ENCODE measurements at regions not wholly inside any gene's neighbourhood (a gene's known extent, or its start where the extent isn't known, plus 50 kb on each side); places are given as distances from the start of the nearest gene placed in this dataset.

DNA sequence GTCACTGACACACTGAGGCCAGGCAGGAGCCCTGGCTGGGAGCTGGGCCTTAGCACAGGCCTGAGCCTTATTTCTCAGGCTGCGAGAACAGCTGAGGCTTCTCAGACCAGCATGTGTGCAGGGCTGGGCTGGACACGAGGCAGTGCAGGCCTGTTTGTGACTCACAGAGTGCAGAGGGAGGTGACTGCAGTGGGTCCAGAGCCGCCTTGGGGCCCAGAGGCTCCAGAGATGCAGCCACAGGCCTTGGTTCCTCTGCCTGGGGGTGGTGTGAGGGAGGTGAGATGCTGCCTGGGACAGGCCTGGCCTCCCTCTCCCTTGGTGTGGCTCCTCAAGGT lies 61.2 kb upstream of the ETV3 start:
- Histone ChIP-seq H4K20me1 (ENCODE audit: insufficient read depth, low read length) (no peaks in the 10 kb centered on the region), H3K4me2 (replicated peaks; ENCODE audit: extremely low read depth, low read length, poor library complexity, severe bottlenecking) (no peak overlapping the region), H3K9me3 (replicated peaks in 1 of 2; ENCODE audit: control insufficient read depth in 1 of 2, insufficient read depth in 1 of 2, low read length in 2 of 2) (no peaks in the 10 kb centered on the region), H3K4me1 (ENCODE audit: control insufficient read depth in 1 of 2, insufficient read depth in 2 of 2, low read length in 2 of 2) (peaks cover 0 to 4% of the 10 kb centered on the region in 2 donors), H3K79me2 (ENCODE audit: insufficient read depth, low read length) (no peaks in the 10 kb centered on the region), H3K36me3 (replicated peaks in 1 of 2; ENCODE audit: control insufficient read depth in 1 of 2, insufficient read depth in 2 of 2, low read length in 2 of 2) (no peaks in the 10 kb centered on the region), H2AFZ (ENCODE audit: insufficient read depth, low read depth, low read length, poor library complexity, severe bottlenecking) (no peak overlapping the region), H3K9ac (ENCODE audit: insufficient read depth, low read length, poor library complexity, severe bottlenecking) (no peak overlapping the region), H3K4me3 (replicated peaks in 1 of 3; ENCODE audit: low read depth in 2 of 3, low read length in 3 of 3) (no peak overlapping the region), H3K27me3 (ENCODE audit: control insufficient read depth in 2 of 2, insufficient read depth in 2 of 2, low read length in 2 of 2) (peaks cover 15 to 19% of the 10 kb centered on the region in 2 donors), H3K27ac (ENCODE audit: low read depth in 1 of 2, low read length in 2 of 2) (no peak overlapping the region)
- peaks cover 4% of the 10 kb centered on the region for H3K4me1 Mint-ChIP-seq
- H3K9me3 Mint-ChIP-seq: peaks cover 0 to 3% (median 0%) of the 10 kb centered on the region in 7 donors
- H3K36me3 Mint-ChIP-seq: peaks cover 0 to 1% of the 10 kb centered on the region in 2 donors
- 89% methylated on average over 3 of the region's 3 CpGs for WGBS (ENCODE audit: insufficient coverage)
- peaks cover 20 to 40% (median 29%) of the 10 kb centered on the region in 3 donors for H3K27me3 Mint-ChIP-seq (ENCODE audit: low read depth in 3 of 3)
- intact Hi-C loops (cut with micrococcal nuclease): loop anchor here in 1 of 2 donors (5.0 to 10.0 kb wide), 2 partner anchors 165 to 293 kb away; no protein-coding TSS in a partner anchor
- no peak overlapping the region for H3K4me3 Mint-ChIP-seq
- TF ChIP-seq, protein P1, sequence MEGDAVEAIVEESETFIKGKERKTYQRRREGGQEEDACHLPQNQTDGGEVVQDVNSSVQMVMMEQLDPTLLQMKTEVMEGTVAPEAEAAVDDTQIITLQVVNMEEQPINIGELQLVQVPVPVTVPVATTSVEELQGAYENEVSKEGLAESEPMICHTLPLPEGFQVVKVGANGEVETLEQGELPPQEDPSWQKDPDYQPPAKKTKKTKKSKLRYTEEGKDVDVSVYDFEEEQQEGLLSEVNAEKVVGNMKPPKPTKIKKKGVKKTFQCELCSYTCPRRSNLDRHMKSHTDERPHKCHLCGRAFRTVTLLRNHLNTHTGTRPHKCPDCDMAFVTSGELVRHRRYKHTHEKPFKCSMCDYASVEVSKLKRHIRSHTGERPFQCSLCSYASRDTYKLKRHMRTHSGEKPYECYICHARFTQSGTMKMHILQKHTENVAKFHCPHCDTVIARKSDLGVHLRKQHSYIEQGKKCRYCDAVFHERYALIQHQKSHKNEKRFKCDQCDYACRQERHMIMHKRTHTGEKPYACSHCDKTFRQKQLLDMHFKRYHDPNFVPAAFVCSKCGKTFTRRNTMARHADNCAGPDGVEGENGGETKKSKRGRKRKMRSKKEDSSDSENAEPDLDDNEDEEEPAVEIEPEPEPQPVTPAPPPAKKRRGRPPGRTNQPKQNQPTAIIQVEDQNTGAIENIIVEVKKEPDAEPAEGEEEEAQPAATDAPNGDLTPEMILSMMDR (IDR thresholded peaks at IDR 0.05): no peak
- no peak for DNase-seq
- no peak overlapping the region for H3K27ac Mint-ChIP-seq

DNA sequence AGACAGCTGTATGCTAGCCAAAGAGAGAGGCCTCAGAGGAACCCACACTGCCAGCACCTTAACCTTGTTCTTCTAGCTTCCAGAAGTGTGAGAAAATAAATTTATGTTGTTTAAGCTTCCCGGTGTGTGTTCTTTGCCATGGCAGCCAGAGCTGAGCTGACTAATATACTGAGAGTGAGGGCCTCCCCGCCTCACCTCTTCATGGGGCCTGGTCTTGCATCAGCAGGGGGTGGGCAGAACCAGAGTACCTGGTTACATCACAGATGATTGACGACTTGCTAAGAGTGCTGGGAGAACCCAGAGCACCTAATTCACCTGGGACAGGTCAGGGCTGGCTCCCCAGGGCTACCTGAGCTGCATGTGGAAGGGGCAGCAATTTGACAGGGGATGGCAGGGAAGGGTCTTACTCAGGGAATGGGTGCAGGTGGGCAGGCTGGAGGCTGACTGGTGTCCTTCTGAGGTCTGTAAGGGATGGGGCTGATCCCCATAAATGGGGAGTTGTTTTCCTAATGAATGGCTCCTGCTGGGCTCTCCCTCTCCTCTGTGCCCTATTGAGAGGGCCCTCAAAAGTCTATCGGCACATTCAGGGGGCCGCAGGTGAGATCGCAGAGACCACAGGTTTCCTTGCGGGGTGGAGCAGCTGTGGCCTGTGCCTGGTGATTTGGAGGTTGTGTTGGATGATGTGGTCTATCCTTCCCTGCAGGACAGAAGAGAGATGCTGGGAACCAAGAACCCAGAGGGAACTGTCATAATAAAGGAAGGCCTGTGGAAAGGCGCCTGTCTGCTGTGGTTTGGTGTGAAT lies 60.6 kb upstream of the ETV3 start:
- Mint-ChIP-seq H3K9me3 (peaks cover 0 to 3% (median 0%) of the 10 kb centered on the region in 7 donors), H3K27me3 (ENCODE audit: low read depth in 3 of 3) (peaks cover 21 to 40% (median 33%) of the 10 kb centered on the region in 3 donors), H3K36me3 (peaks cover 0 to 1% of the 10 kb centered on the region in 2 donors), H3K4me1 (peaks cover 4% of the 10 kb centered on the region), H3K27ac (peak overlapping the region in 1 of 7 donors; percentile 54), H3K4me3 (no peak overlapping the region)
- intact Hi-C loops (cut with micrococcal nuclease): loop anchor here in 1 of 2 donors (5.0 to 10.0 kb wide), 2 partner anchors 166 to 293 kb away; no protein-coding TSS in a partner anchor
- H3K9me3 ChIP-seq (replicated peaks in 1 of 2; ENCODE audit: control insufficient read depth in 1 of 2, insufficient read depth in 1 of 2, low read length in 2 of 2): peaks cover 0 to 3% of the 10 kb centered on the region in 2 donors
- H2AFZ ChIP-seq (ENCODE audit: insufficient read depth, low read depth, low read length, poor library complexity, severe bottlenecking): no peak overlapping the region
- no peaks in the 10 kb centered on the region for H4K20me1 ChIP-seq (ENCODE audit: insufficient read depth, low read length)
- H3K79me2 ChIP-seq (ENCODE audit: insufficient read depth, low read length): no peaks in the 10 kb centered on the region
- no peak overlapping the region for H3K9ac ChIP-seq (ENCODE audit: insufficient read depth, low read length, poor library complexity, severe bottlenecking)
- WGBS (ENCODE audit: insufficient coverage): 83% methylated on average over 4 of the region's 8 CpGs
- no peak overlapping the region for H3K4me3 ChIP-seq (replicated peaks in 1 of 3; ENCODE audit: low read depth in 2 of 3, low read length in 3 of 3)
- H3K4me1 ChIP-seq (ENCODE audit: control insufficient read depth in 1 of 2, insufficient read depth in 2 of 2, low read length in 2 of 2): peaks cover 0 to 4% of the 10 kb centered on the region in 2 donors
- H3K27me3 ChIP-seq (ENCODE audit: control insufficient read depth in 2 of 2, insufficient read depth in 2 of 2, low read length in 2 of 2): peaks cover 20 to 24% of the 10 kb centered on the region in 2 donors
- H3K27ac ChIP-seq (ENCODE audit: low read depth in 1 of 2, low read length in 2 of 2): no peak overlapping the region
- no peaks in the 10 kb centered on the region for H3K36me3 ChIP-seq (replicated peaks in 1 of 2; ENCODE audit: control insufficient read depth in 1 of 2, insufficient read depth in 2 of 2, low read length in 2 of 2)
- TF ChIP-seq, protein P1 (IDR thresholded peaks at IDR 0.05): no peak
- H3K4me2 ChIP-seq (replicated peaks; ENCODE audit: extremely low read depth, low read length, poor library complexity, severe bottlenecking): no peak overlapping the region
- no peak for DNase-seq

All from CD14-positive monocyte (primary cell).